Fibroblast of lung (primary cell): ENCODE measurements at regions not wholly inside any gene's neighbourhood (a gene's known extent, or its start where the extent isn't known, plus 50 kb on each side); places are given as distances from the start of the nearest gene placed in this dataset.

ENCODE experiments used
- DNase-seq, 2 donors: peaks; one replicate each; pipeline versions ENCODE4 v3.0.0 to v3.0.0-alpha.2; 2010; ENCODE audit warnings: low read depth in 2 of 2
- H2AFZ ChIP-seq: 2 replicates; pipeline ENCODE4 v1.5.1; 2012; ENCODE audit warnings: low read length, control low read depth, inconsistent platforms
- H3K27ac ChIP-seq: 2 replicates; pipeline ENCODE4 v1.5.1; 2011; ENCODE audit warnings: low read length, control low read depth; ENCODE audit not compliant: insufficient read depth
- H3K27me3 ChIP-seq: 2 replicates; pipeline ENCODE4 v1.5.1; 2011; ENCODE audit warnings: mild to moderate bottlenecking, low read length; ENCODE audit not compliant: control insufficient read depth, insufficient read depth
- H3K36me3 ChIP-seq: 2 replicates; pipeline ENCODE4 v1.5.1; 2011; ENCODE audit warnings: low read length; ENCODE audit not compliant: control insufficient read depth, insufficient read depth
- H3K4me1 ChIP-seq: 2 replicates; pipeline ENCODE4 v1.5.1; 2011; ENCODE audit warnings: low read length; ENCODE audit not compliant: control insufficient read depth, insufficient read depth; ENCODE audit errors: extremely low read depth
- H3K4me2 ChIP-seq: 2 replicates; pipeline ENCODE4 v1.5.1; 2011; ENCODE audit warnings: low read length, control low read depth; ENCODE audit not compliant: insufficient read depth; ENCODE audit errors: extremely low read depth
- H3K4me3 ChIP-seq, 4 experiments: fragments of 200-600 bp in 1 of 4; sonication (generic) in 1 of 4; replicated peaks in 1 of 4; 2 replicates each; pipeline ENCODE4 v1.5.1; 2011 to 2016; ENCODE audit warnings: low read length in 4 of 4, low read depth in 3 of 4, mild to moderate bottlenecking in 3 of 4, control low read depth in 2 of 4, inconsistent platforms in 1 of 4, mixed read lengths in 1 of 4; ENCODE audit not compliant: insufficient read depth in 1 of 4; ENCODE audit errors: control extremely low read depth in 1 of 4
- H3K79me2 ChIP-seq: 2 replicates; pipeline ENCODE4 v1.5.1; 2012; ENCODE audit warnings: mild to moderate bottlenecking, low read length, inconsistent platforms; ENCODE audit not compliant: control insufficient read depth, insufficient read depth
- H3K9ac ChIP-seq: 2 replicates; pipeline ENCODE4 v1.5.1; 2011; ENCODE audit warnings: mild to moderate bottlenecking, low read length, control low read depth; ENCODE audit not compliant: insufficient read depth
- H3K9me3 ChIP-seq: 2 replicates; pipeline ENCODE4 v1.5.1; 2012; ENCODE audit warnings: low read depth, low read length; ENCODE audit not compliant: control insufficient read depth, insufficient read depth
- H4K20me1 ChIP-seq: 2 replicates; pipeline ENCODE4 v1.5.1; 2011; ENCODE audit warnings: low read length; ENCODE audit not compliant: control insufficient read depth, insufficient read depth; ENCODE audit errors: extremely low read depth
- CTCF ChIP-seq, 2 donors: IDR thresholded peaks in 1 of 2; conservative IDR thresholded peaks in 1 of 2; 1 replicate in 1 of 2; 2 replicates in 1 of 2; pipeline ENCODE4 v1.5.1; 2011 to 2012; ENCODE audit warnings: low read length in 2 of 2, control low read depth in 1 of 2, inconsistent platforms in 1 of 2, low read depth in 1 of 2, mild to moderate bottlenecking in 1 of 2
- EZH2 ChIP-seq: IDR thresholded peaks from 2 replicates; pipeline ENCODE4 v1.5.1; 2012; ENCODE audit warnings: low read length, control low read depth, mild to moderate bottlenecking; ENCODE audit errors: missing control alignments

- TF ChIP-seq CTCF (conservative IDR thresholded peaks at IDR 0.05 in 1 of 2, IDR thresholded peaks at IDR 0.05 in 1 of 2; ENCODE audit: low read depth in 1 of 2, low read length in 2 of 2), result no peak
- TF ChIP-seq EZH2, result no peak
- Histone ChIP-seq H3K36me3 (no peaks in the 10 kb centered on the region), H2AFZ (no peak overlapping the region), H3K79me2 (no peaks in the 10 kb centered on the region), H3K9ac (no peak overlapping the region), H3K27ac (no peak overlapping the region), H3K4me1 (no peaks in the 10 kb centered on the region), H3K9me3 (no peaks in the 10 kb centered on the region), H3K27me3 (no peaks in the 10 kb centered on the region), H3K4me3 (no peak overlapping the region), H4K20me1 (no peaks in the 10 kb centered on the region), H3K4me2 (no peak overlapping the region)
- DNase-seq, result no peak
Observed at GRCh38 chr1:30037251-30038118, 685.9 kb downstream of the MATN1 start.

- Histone ChIP-seq H3K36me3 (no peaks in the 10 kb centered on the region), H4K20me1 (no peaks in the 10 kb centered on the region), H3K9ac (no peak overlapping the region), H2AFZ (no peak overlapping the region), H3K79me2 (no peaks in the 10 kb centered on the region), H3K9me3 (no peaks in the 10 kb centered on the region), H3K27me3 (no peaks in the 10 kb centered on the region), H3K27ac (no peak overlapping the region), H3K4me3 (no peak overlapping the region), H3K4me1 (no peaks in the 10 kb centered on the region), H3K4me2 (no peak overlapping the region)
- TF ChIP-seq EZH2, result no peak
- no peak for TF ChIP-seq CTCF (conservative IDR thresholded peaks at IDR 0.05 in 1 of 2, IDR thresholded peaks at IDR 0.05 in 1 of 2; ENCODE audit: low read depth in 1 of 2, low read length in 2 of 2)
- no peak for DNase-seq
Observed at GRCh38 chr1:30036666-30037065, 686.7 kb downstream of the MATN1 start.

GRCh38 chr1:30036229-30036547 is 687.2 kb downstream of the MATN1 start:
- Histone ChIP-seq H3K27ac (no peak overlapping the region), H3K79me2 (no peaks in the 10 kb centered on the region), H3K4me3 (no peak overlapping the region), H3K4me2 (no peak overlapping the region), H4K20me1 (no peaks in the 10 kb centered on the region), H3K9me3 (no peaks in the 10 kb centered on the region), H3K36me3 (no peaks in the 10 kb centered on the region), H2AFZ (no peak overlapping the region), H3K9ac (no peak overlapping the region), H3K27me3 (no peaks in the 10 kb centered on the region), H3K4me1 (no peaks in the 10 kb centered on the region)
- no peak for DNase-seq
- no peak for TF ChIP-seq CTCF (conservative IDR thresholded peaks at IDR 0.05 in 1 of 2, IDR thresholded peaks at IDR 0.05 in 1 of 2; ENCODE audit: low read depth in 1 of 2, low read length in 2 of 2)
- no peak for TF ChIP-seq EZH2
